Panc1 (cell line): ENCODE measurements at regions not wholly inside any gene's neighbourhood (a gene's known extent, or its start where the extent isn't known, plus 50 kb on each side); places are given as distances from the start of the nearest gene placed in this dataset.

Experiments used
- ATAC-seq: fragments of 200-7000 bp; cut with Tn5 transposase; 2 replicates; pipeline ENCODE4 v1.9.1; 2020; ENCODE audit warnings: mild to moderate bottlenecking, moderate library complexity
- BruUV-seq: library from RNA; stranded (reverse); fragments of 400-500 nt; replicated peaks from 2 replicates; lab custom pipeline; 2021; lab: Mats Ljungman, UMichigan
- CTCF ChIA-PET: fragments of 300-600 bp; sonication (Branson Sonifier 250); formaldehyde crosslinking; loops from one replicate; lab custom pipeline; 2022; ENCODE audit warnings: antibody characterized with exemption; lab: Charles Lee
- POLR2A ChIA-PET: fragments of 300-600 bp; sonication (Branson Sonifier 250); formaldehyde crosslinking; loops from one replicate; lab custom pipeline; 2022; ENCODE audit warnings: antibody characterized with exemption; lab: Charles Lee
- DNase-seq: peaks from one replicate; pipeline ENCODE4 v3.0.0-alpha.2; 2010; ENCODE audit warnings: low read depth, low spot score
- H3K27ac ChIP-seq: 2 replicates; pipeline ENCODE4 v1.5.1; 2011; ENCODE audit warnings: mild to moderate bottlenecking, low read length, inconsistent platforms
- H3K27me3 ChIP-seq: fragments of 200-500 bp; sonication (Bioruptor generic); 2 replicates; pipeline ENCODE4 v1.6.0; 2014; ENCODE audit warnings: low read length, inconsistent platforms; ENCODE audit not compliant: control insufficient read depth, insufficient read depth
- H3K36me3 ChIP-seq: fragments of 200-500 bp; sonication (Bioruptor generic); 2 replicates; pipeline ENCODE4 v1.5.1; 2014; ENCODE audit warnings: inconsistent platforms, mild to moderate bottlenecking, low read length, moderate library complexity; ENCODE audit not compliant: control insufficient read depth, insufficient read depth
- H3K4me1 ChIP-seq: 2 replicates; pipeline ENCODE4 v1.5.1; 2011; ENCODE audit warnings: inconsistent platforms, mild to moderate bottlenecking, low read length, moderate library complexity; ENCODE audit not compliant: control insufficient read depth, insufficient read depth
- H3K4me3 ChIP-seq, 2 experiments: 2 replicates each; pipeline ENCODE4 v1.5.1; 2011 to 2012; ENCODE audit warnings: low read depth in 2 of 2, low read length in 2 of 2, mild to moderate bottlenecking in 2 of 2, inconsistent platforms in 1 of 2, moderate library complexity in 1 of 2
- H3K9me3 ChIP-seq: fragments of 200-500 bp; sonication (Bioruptor generic); 2 replicates; pipeline ENCODE4 v1.5.1; 2014; ENCODE audit warnings: low read depth, mild to moderate bottlenecking, inconsistent platforms, low read length, moderate library complexity; ENCODE audit not compliant: control insufficient read depth, insufficient read depth
- POLR2AphosphoS5 ChIP-seq: IDR thresholded peaks from 2 replicates; pipeline ENCODE4 v1.6.1; 2012; ENCODE audit warnings: mild to moderate bottlenecking, low read depth, low read length, moderate library complexity
- SIN3A ChIP-seq: IDR thresholded peaks from 2 replicates; pipeline ENCODE4 v1.6.1; 2012; ENCODE audit warnings: low read depth, mild to moderate bottlenecking, low read length, moderate library complexity, borderline replicate concordance; ENCODE audit not compliant: insufficient read depth
- TCF7L2 ChIP-seq: IDR thresholded peaks from 2 replicates; pipeline ENCODE4 v1.6.1; 2011; ENCODE audit warnings: mild to moderate bottlenecking, low read depth, low read length, inconsistent platforms
- in situ Hi-C: cut with HindIII; loops from 2 replicates; pipeline ENCODE4 v1.10.0; 2016; ENCODE audit warnings: low sequenced_read_pairs, low pct_unique_long_range_greater_than_20kb
- intact Hi-C: fragments of 100-400 bp; cut with micrococcal nuclease; formaldehyde crosslinking; loops from one replicate; pipeline ENCODE4 v1.10.0; 2022; ENCODE audit not compliant: unreplicated experiment
- TF ChIP-seq, protein P1 (sequence below), 2 experiments: IDR thresholded peaks; 2 replicates each; pipeline ENCODE4 v1.6.1; 2011 to 2012; ENCODE audit warnings: low read depth in 2 of 2, control low read depth in 1 of 2, low read length in 1 of 2, mild to moderate bottlenecking in 1 of 2, moderate library complexity in 1 of 2; ENCODE audit not compliant: insufficient read depth in 1 of 2
- TF ChIP-seq, protein P2 (sequence below): fragments of 450-650 bp; IDR thresholded peaks from 2 replicates; pipeline ENCODE4 v1.5.1; 2017; ENCODE audit warnings: mild to moderate bottlenecking

GRCh38 chr13:70864731-70865130 is 756.5 kb upstream of the KLHL1 start:
- ATAC-seq (no peak), DNase-seq (no peak)
- Histone ChIP-seq H3K27me3 (no peaks in the 10 kb centered on the region), H3K36me3 (no peaks in the 10 kb centered on the region), H3K4me1 (no peaks in the 10 kb centered on the region), H3K9me3 (no peaks in the 10 kb centered on the region), H3K27ac (no peak overlapping the region), H3K4me3 (no peak overlapping the region)
- ChIA-PET POLR2A (no interaction called here), CTCF (no interaction called here)
- in situ Hi-C loops (no loop called here), intact Hi-C loops (no loop called here)
- no TSS peak for BruUV-seq
- TF ChIP-seq, protein P1, sequence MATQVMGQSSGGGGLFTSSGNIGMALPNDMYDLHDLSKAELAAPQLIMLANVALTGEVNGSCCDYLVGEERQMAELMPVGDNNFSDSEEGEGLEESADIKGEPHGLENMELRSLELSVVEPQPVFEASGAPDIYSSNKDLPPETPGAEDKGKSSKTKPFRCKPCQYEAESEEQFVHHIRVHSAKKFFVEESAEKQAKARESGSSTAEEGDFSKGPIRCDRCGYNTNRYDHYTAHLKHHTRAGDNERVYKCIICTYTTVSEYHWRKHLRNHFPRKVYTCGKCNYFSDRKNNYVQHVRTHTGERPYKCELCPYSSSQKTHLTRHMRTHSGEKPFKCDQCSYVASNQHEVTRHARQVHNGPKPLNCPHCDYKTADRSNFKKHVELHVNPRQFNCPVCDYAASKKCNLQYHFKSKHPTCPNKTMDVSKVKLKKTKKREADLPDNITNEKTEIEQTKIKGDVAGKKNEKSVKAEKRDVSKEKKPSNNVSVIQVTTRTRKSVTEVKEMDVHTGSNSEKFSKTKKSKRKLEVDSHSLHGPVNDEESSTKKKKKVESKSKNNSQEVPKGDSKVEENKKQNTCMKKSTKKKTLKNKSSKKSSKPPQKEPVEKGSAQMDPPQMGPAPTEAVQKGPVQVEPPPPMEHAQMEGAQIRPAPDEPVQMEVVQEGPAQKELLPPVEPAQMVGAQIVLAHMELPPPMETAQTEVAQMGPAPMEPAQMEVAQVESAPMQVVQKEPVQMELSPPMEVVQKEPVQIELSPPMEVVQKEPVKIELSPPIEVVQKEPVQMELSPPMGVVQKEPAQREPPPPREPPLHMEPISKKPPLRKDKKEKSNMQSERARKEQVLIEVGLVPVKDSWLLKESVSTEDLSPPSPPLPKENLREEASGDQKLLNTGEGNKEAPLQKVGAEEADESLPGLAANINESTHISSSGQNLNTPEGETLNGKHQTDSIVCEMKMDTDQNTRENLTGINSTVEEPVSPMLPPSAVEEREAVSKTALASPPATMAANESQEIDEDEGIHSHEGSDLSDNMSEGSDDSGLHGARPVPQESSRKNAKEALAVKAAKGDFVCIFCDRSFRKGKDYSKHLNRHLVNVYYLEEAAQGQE (IDR thresholded peaks at IDR 0.05; ENCODE audit: insufficient read depth in 1 of 2, low read depth in 2 of 2, low read length in 1 of 2), result no peak
- TF ChIP-seq POLR2AphosphoS5, result no peak
- no peak for TF ChIP-seq SIN3A
- TF ChIP-seq, protein P2, sequence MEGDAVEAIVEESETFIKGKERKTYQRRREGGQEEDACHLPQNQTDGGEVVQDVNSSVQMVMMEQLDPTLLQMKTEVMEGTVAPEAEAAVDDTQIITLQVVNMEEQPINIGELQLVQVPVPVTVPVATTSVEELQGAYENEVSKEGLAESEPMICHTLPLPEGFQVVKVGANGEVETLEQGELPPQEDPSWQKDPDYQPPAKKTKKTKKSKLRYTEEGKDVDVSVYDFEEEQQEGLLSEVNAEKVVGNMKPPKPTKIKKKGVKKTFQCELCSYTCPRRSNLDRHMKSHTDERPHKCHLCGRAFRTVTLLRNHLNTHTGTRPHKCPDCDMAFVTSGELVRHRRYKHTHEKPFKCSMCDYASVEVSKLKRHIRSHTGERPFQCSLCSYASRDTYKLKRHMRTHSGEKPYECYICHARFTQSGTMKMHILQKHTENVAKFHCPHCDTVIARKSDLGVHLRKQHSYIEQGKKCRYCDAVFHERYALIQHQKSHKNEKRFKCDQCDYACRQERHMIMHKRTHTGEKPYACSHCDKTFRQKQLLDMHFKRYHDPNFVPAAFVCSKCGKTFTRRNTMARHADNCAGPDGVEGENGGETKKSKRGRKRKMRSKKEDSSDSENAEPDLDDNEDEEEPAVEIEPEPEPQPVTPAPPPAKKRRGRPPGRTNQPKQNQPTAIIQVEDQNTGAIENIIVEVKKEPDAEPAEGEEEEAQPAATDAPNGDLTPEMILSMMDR, result no peak
- TF ChIP-seq TCF7L2, result no peak

- Histone ChIP-seq H3K27ac (no peak overlapping the region), H3K36me3 (no peaks in the 10 kb centered on the region), H3K27me3 (no peaks in the 10 kb centered on the region), H3K4me3 (no peak overlapping the region), H3K9me3 (no peaks in the 10 kb centered on the region), H3K4me1 (no peaks in the 10 kb centered on the region)
- in situ Hi-C loops (no loop called here), intact Hi-C loops (no loop called here)
- CTCF ChIA-PET, result no interaction called here
- no peak for DNase-seq
- TF ChIP-seq, protein P2, result no peak
- TF ChIP-seq SIN3A (no peak), POLR2AphosphoS5 (no peak), TCF7L2 (no peak)
- TF ChIP-seq, protein P1 (IDR thresholded peaks at IDR 0.05; ENCODE audit: insufficient read depth in 1 of 2, low read depth in 2 of 2, low read length in 1 of 2), result no peak
- no peak for ATAC-seq
- POLR2A ChIA-PET, result no interaction called here
- BruUV-seq, result no TSS peak
Measured at GRCh38 chr13:70856711-70857110, 748.5 kb upstream of the KLHL1 start.
